SH-SY5Y (cell line): ENCODE measurements at regions not wholly inside any gene's neighbourhood (a gene's known extent, or its start where the extent isn't known, plus 50 kb on each side); places are given as distances from the start of the nearest gene placed in this dataset.

Experiments
- GATA2 ChIP-seq: IDR thresholded peaks from 2 replicates; pipeline ENCODE4 v1.6.1; 2011; ENCODE audit warnings: mild to moderate bottlenecking, low read depth, low read length
- GATA3 ChIP-seq: IDR thresholded peaks from 2 replicates; pipeline ENCODE4 v1.6.1; 2011; ENCODE audit warnings: low read depth, mild to moderate bottlenecking, low read length, moderate library complexity

- no peak for TF ChIP-seq GATA2
- no peak for TF ChIP-seq GATA3
Measured at GRCh38 chr1:5780324-5780716, 211.9 kb downstream of the NPHP4 start.
